ENCODE measurements at regions not wholly inside any gene's neighbourhood (a gene's known extent, or its start where the extent isn't known, plus 50 kb on each side); places are given as distances from the start of the nearest gene placed in this dataset.

GRCh38 chr2:2847209-2847676, 516.2 kb upstream of the MYT1L start:
- TF ChIP-seq CTCF (IDR thresholded peaks at IDR 0.05) (no peak), EZH2 (IDR thresholded peaks at IDR 0.05; ENCODE audit: borderline replicate concordance, insufficient read depth, low read depth, low read length, poor library complexity, severe bottlenecking) (no peak)
